Thyroid gland (tissue), 4 donors: ENCODE measurements at regions not wholly inside any gene's neighbourhood (a gene's known extent, or its start where the extent isn't known, plus 50 kb on each side); places are given as distances from the start of the nearest gene placed in this dataset.

Experiments used
- POLR2A ChIP-seq, 2 donors: fragments of 450-650 bp; IDR thresholded peaks; one replicate each; pipeline ENCODE4 v1.6.1; 2017; ENCODE audit warnings: antibody characterized with exemption in 2 of 2, mild to moderate bottlenecking in 2 of 2, moderate library complexity in 1 of 2
- TF ChIP-seq, protein P1 (sequence below), 6 experiments: fragments of 200-600 bp in 3 of 6; fragments of 450-650 bp in 3 of 6; sonication (generic) in 3 of 6; IDR thresholded peaks; one replicate each; pipeline ENCODE4 v1.5.1; 2016 to 2019; ENCODE audit warnings: antibody characterized with exemption in 6 of 6, mild to moderate bottlenecking in 2 of 6, inconsistent platforms in 1 of 6, moderate library complexity in 1 of 6

DNA sequence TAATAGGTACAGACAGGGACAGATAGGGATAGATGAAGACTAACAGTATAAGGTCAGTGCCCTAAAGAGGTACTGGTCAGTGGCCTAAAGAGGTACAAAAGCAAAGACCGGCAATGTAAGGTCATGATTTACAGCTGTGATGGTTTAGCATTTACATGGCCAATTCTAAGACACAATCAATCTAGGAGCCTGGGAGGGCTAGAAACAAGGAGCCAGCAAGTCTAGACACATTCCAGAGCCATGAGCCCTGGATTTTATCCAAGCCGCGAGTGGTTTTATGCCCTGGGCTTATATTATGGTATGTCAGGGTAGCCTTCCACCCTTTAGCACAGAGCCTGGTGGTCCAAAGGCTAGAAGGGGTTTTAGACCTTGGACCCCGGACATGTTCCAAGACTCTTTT, 124.2 kb downstream of the CBLN2 start:
- TF ChIP-seq, protein P1, sequence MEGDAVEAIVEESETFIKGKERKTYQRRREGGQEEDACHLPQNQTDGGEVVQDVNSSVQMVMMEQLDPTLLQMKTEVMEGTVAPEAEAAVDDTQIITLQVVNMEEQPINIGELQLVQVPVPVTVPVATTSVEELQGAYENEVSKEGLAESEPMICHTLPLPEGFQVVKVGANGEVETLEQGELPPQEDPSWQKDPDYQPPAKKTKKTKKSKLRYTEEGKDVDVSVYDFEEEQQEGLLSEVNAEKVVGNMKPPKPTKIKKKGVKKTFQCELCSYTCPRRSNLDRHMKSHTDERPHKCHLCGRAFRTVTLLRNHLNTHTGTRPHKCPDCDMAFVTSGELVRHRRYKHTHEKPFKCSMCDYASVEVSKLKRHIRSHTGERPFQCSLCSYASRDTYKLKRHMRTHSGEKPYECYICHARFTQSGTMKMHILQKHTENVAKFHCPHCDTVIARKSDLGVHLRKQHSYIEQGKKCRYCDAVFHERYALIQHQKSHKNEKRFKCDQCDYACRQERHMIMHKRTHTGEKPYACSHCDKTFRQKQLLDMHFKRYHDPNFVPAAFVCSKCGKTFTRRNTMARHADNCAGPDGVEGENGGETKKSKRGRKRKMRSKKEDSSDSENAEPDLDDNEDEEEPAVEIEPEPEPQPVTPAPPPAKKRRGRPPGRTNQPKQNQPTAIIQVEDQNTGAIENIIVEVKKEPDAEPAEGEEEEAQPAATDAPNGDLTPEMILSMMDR (IDR thresholded peaks at IDR 0.05), result no peak
- TF ChIP-seq POLR2A (IDR thresholded peaks at IDR 0.05), result no peak
